ENCODE measurements at regions not wholly inside any gene's neighbourhood (a gene's known extent, or its start where the extent isn't known, plus 50 kb on each side); places are given as distances from the start of the nearest gene placed in this dataset.

DNA sequence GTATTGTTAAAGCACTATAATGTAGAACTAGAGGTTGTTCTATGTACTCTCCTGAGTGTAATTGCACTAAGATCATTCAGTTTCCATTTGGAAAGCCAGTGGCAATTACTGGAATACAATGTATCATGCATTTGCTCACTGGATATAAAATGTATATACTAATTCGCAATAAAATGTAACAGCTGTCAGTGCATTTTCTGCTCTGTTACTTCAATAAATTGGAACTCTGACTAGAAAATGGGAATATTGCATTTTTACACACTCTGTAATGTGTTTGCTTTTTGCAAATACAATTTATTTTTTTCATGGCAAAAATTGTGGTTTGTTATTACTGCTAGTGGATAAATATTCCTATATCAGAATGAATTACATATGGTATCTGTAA, 893.8 kb upstream of the POU3F3 start:
- no peak for TF ChIP-seq POGZ (CRISPR knock-in tag; IDR thresholded peaks at IDR 0.05)
- TF ChIP-seq CTCF (CRISPR knock-in tag; IDR thresholded peaks at IDR 0.05), result no peak
- TF ChIP-seq EP300 (IDR thresholded peaks at IDR 0.05; ENCODE audit: low read depth in 2 of 2, low read length in 2 of 2), result no peak
- no peak for TF ChIP-seq EP300 (CRISPR knock-in tag; IDR thresholded peaks at IDR 0.05; ENCODE audit: borderline replicate concordance)
- no peak for TF ChIP-seq EZH2 (conservative IDR thresholded peaks at IDR 0.05; ENCODE audit: low read depth, low read length)
- TF ChIP-seq KLF16 (CRISPR knock-in tag; IDR thresholded peaks at IDR 0.05), result no peak
- TF ChIP-seq, protein P1, sequence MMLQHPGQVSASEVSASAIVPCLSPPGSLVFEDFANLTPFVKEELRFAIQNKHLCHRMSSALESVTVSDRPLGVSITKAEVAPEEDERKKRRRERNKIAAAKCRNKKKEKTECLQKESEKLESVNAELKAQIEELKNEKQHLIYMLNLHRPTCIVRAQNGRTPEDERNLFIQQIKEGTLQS (CRISPR knock-in tag; IDR thresholded peaks at IDR 0.05), result no peak
- TF ChIP-seq, protein P2, sequence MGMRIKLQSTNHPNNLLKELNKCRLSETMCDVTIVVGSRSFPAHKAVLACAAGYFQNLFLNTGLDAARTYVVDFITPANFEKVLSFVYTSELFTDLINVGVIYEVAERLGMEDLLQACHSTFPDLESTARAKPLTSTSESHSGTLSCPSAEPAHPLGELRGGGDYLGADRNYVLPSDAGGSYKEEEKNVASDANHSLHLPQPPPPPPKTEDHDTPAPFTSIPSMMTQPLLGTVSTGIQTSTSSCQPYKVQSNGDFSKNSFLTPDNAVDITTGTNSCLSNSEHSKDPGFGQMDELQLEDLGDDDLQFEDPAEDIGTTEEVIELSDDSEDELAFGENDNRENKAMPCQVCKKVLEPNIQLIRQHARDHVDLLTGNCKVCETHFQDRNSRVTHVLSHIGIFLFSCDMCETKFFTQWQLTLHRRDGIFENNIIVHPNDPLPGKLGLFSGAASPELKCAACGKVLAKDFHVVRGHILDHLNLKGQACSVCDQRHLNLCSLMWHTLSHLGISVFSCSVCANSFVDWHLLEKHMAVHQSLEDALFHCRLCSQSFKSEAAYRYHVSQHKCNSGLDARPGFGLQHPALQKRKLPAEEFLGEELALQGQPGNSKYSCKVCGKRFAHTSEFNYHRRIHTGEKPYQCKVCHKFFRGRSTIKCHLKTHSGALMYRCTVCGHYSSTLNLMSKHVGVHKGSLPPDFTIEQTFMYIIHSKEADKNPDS (CRISPR knock-in tag; IDR thresholded peaks at IDR 0.05), result no peak
- no peak for TF ChIP-seq NCOR1 (IDR thresholded peaks at IDR 0.05; ENCODE audit: borderline replicate concordance, low read length)
- no peak for TF ChIP-seq UBTF (CRISPR knock-in tag; IDR thresholded peaks at IDR 0.05)
- no peak for TF ChIP-seq CHD2 (IDR thresholded peaks at IDR 0.05; ENCODE audit: low read depth, low read length)
- TF ChIP-seq, protein P3, sequence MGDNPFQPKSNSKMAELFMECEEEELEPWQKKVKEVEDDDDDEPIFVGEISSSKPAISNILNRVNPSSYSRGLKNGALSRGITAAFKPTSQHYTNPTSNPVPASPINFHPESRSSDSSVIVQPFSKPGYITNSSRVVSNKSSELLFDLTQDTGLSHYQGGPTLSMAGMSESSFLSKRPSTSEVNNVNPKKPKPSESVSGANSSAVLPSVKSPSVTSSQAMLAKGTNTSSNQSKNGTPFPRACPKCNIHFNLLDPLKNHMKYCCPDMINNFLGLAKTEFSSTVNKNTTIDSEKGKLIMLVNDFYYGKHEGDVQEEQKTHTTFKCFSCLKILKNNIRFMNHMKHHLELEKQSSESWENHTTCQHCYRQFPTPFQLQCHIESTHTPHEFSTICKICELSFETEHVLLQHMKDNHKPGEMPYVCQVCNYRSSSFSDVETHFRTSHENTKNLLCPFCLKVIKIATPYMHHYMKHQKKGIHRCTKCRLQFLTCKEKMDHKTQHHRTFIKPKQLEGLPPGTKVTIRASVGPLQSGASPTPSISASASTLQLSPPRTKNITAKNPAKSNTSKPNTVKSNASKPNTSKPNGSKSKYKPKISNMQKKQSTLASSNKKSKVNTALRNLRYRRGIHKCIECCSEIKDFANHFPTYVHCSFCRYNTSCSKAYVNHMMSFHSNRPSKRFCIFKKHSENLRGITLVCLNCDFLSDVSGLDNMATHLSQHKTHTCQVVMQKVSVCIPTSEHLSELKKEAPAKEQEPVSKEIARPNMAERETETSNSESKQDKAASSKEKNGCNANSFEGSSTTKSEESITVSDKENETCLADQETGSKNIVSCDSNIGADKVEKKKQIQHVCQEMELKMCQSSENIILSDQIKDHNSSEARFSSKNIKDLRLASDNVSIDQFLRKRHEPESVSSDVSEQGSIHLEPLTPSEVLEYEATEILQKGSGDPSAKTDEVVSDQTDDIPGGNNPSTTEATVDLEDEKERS (CRISPR knock-in tag; IDR thresholded peaks at IDR 0.05), result no peak
- TF ChIP-seq ZSCAN30 (CRISPR knock-in tag; IDR thresholded peaks at IDR 0.05), result no peak
- TF ChIP-seq BCL3 (CRISPR knock-in tag; IDR thresholded peaks at IDR 0.05), result no peak
- no peak for TF ChIP-seq FOXO1 (CRISPR knock-in tag; IDR thresholded peaks at IDR 0.05)

All from HepG2 (cell line).